ENCODE measurements at regions not wholly inside any gene's neighbourhood (a gene's known extent, or its start where the extent isn't known, plus 50 kb on each side); places are given as distances from the start of the nearest gene placed in this dataset.

DNA sequence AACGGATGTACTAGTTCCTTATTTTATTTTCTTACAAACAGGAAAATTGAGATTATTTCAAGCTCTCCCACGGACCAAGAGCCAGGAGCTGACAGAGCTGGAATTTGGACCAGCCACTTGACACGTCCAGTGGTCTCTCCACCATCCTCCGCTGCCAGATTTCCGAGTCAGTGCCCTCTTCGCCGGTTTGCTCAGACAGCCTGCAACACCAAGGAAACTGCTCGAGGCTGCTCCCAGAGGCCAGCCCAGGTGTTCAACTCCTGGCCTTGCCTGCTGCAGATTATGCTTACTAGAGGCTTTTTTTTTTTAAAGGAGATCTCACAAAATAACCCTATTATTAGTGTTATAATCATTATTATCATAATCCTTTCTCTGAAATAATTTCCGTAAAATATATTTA lies 779.8 kb downstream of the RNF144A start:
- Histone ChIP-seq H3K4me3 (ENCODE audit: low read length) (no peak overlapping the region), H2AFZ (ENCODE audit: low read length) (no peak overlapping the region), H3K27ac (ENCODE audit: low read length) (no peak overlapping the region), H3K4me2 (ENCODE audit: low read depth, low read length) (no peak overlapping the region), H3K4me1 (ENCODE audit: low read length) (peaks cover 8% of the 10 kb centered on the region), H3K27me3 (replicated peaks; ENCODE audit: insufficient read depth, low read length) (no peaks in the 10 kb centered on the region), H3K9me3 (replicated peaks; ENCODE audit: insufficient read depth, low read length) (no peaks in the 10 kb centered on the region), H4K20me1 (ENCODE audit: insufficient read depth, low read length) (no peaks in the 10 kb centered on the region), H3K9ac (ENCODE audit: low read length) (no peak overlapping the region), H3F3A (ENCODE audit: insufficient read depth, low read length) (no peaks in the 10 kb centered on the region), H3K9me2 (replicated peaks; ENCODE audit: insufficient read depth, low read length) (no peaks in the 10 kb centered on the region), H3K79me2 (ENCODE audit: low read length) (no peaks in the 10 kb centered on the region), H3K36me3 (replicated peaks; ENCODE audit: insufficient read depth, low read length) (no peaks in the 10 kb centered on the region)
- DNase-seq, result no peak
- TF ChIP-seq EZH2 (optimal IDR thresholded peaks at IDR 0.05; ENCODE audit: low read depth, low read length), result no peak
- TF ChIP-seq EZH2phosphoT487 (IDR thresholded peaks at IDR 0.05; ENCODE audit: low read length), result no peak
- TF ChIP-seq, protein P1, sequence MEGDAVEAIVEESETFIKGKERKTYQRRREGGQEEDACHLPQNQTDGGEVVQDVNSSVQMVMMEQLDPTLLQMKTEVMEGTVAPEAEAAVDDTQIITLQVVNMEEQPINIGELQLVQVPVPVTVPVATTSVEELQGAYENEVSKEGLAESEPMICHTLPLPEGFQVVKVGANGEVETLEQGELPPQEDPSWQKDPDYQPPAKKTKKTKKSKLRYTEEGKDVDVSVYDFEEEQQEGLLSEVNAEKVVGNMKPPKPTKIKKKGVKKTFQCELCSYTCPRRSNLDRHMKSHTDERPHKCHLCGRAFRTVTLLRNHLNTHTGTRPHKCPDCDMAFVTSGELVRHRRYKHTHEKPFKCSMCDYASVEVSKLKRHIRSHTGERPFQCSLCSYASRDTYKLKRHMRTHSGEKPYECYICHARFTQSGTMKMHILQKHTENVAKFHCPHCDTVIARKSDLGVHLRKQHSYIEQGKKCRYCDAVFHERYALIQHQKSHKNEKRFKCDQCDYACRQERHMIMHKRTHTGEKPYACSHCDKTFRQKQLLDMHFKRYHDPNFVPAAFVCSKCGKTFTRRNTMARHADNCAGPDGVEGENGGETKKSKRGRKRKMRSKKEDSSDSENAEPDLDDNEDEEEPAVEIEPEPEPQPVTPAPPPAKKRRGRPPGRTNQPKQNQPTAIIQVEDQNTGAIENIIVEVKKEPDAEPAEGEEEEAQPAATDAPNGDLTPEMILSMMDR (IDR thresholded peaks at IDR 0.05; ENCODE audit: low read length), result no peak

DNA sequence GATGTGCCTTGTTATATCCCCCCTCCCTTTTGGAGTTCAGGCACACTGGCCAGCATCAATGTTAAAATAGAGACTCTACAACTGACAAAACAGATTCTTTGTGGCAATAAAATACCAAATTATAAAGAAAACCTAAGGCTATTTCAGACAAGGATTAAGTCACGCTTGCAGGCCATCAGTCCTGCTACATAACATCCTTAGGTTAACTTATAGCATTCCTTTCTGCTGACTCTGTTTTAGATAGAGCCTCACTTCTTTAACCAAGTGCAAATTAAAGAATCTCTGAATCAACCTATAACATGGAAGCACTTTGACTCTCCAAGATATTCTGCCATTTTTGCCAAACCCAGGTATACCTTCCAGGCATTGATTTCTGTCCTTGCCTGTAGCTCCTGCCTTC lies 784.6 kb downstream of the RNF144A start:
- Histone ChIP-seq H3F3A (ENCODE audit: insufficient read depth, low read length) (peaks cover 14% of the 10 kb centered on the region), H3K79me2 (ENCODE audit: low read length) (no peaks in the 10 kb centered on the region), H2AFZ (ENCODE audit: low read length) (no peak overlapping the region), H3K9ac (ENCODE audit: low read length) (no peak overlapping the region), H4K20me1 (ENCODE audit: insufficient read depth, low read length) (no peaks in the 10 kb centered on the region), H3K27me3 (replicated peaks; ENCODE audit: insufficient read depth, low read length) (no peaks in the 10 kb centered on the region), H3K4me2 (ENCODE audit: low read depth, low read length) (no peak overlapping the region), H3K4me3 (ENCODE audit: low read length) (no peak overlapping the region), H3K4me1 (ENCODE audit: low read length) (peaks cover 30% of the 10 kb centered on the region), H3K9me2 (replicated peaks; ENCODE audit: insufficient read depth, low read length) (no peaks in the 10 kb centered on the region), H3K9me3 (replicated peaks; ENCODE audit: insufficient read depth, low read length) (no peaks in the 10 kb centered on the region), H3K36me3 (replicated peaks; ENCODE audit: insufficient read depth, low read length) (no peaks in the 10 kb centered on the region), H3K27ac (ENCODE audit: low read length) (no peak overlapping the region)
- no peak for DNase-seq
- no peak for TF ChIP-seq EZH2 (optimal IDR thresholded peaks at IDR 0.05; ENCODE audit: low read depth, low read length)
- TF ChIP-seq, protein P1 (IDR thresholded peaks at IDR 0.05; ENCODE audit: low read length), result no peak
- TF ChIP-seq EZH2phosphoT487 (IDR thresholded peaks at IDR 0.05; ENCODE audit: low read length), result no peak

DNA sequence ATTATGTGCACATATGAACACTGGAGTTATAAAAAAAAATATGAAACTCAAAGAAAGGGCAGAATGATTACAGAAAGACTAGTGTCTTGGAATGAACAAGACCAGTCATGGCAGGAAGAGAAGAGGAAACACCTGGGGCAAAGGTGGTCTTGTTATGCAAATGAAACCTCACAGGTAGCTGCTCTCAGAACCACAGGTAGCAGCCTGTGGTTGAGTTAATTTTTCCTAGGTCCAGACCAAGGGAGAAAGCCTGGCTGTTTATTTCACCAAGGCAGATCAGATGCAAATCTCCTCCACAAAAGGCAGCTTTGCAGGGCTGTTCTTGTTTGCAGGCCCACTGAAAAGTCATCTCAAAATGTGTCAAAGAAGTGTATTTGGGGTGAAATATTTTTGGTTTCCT lies 785.8 kb downstream of the RNF144A start:
- H3K4me1 ChIP-seq (ENCODE audit: low read length), result peaks cover 30% of the 10 kb centered on the region
- H3F3A ChIP-seq (ENCODE audit: insufficient read depth, low read length), result peaks cover 14% of the 10 kb centered on the region
- no peak overlapping the region for H2AFZ ChIP-seq (ENCODE audit: low read length)
- H3K36me3 ChIP-seq (replicated peaks; ENCODE audit: insufficient read depth, low read length), result no peaks in the 10 kb centered on the region
- peak overlapping the region; percentile 64 for H3K4me2 ChIP-seq (ENCODE audit: low read depth, low read length)
- no peaks in the 10 kb centered on the region for H3K27me3 ChIP-seq (replicated peaks; ENCODE audit: insufficient read depth, low read length)
- no peak overlapping the region; the same call in 1 of the 2 replicates for H3K9ac ChIP-seq (ENCODE audit: low read length)
- no peaks in the 10 kb centered on the region for H3K79me2 ChIP-seq (ENCODE audit: low read length)
- no peaks in the 10 kb centered on the region for H4K20me1 ChIP-seq (ENCODE audit: insufficient read depth, low read length)
- H3K9me2 ChIP-seq (replicated peaks; ENCODE audit: insufficient read depth, low read length), result no peaks in the 10 kb centered on the region
- DNase-seq, result peak; percentile 91
- no peak for TF ChIP-seq EZH2phosphoT487 (IDR thresholded peaks at IDR 0.05; ENCODE audit: low read length)
- TF ChIP-seq, protein P1 (IDR thresholded peaks at IDR 0.05; ENCODE audit: low read length), result no peak
- TF ChIP-seq EZH2 (optimal IDR thresholded peaks at IDR 0.05; ENCODE audit: low read depth, low read length), result no peak
- peak overlapping the region; percentile 67; the same call in 1 of the 2 replicates for H3K27ac ChIP-seq (ENCODE audit: low read length)
- no peaks in the 10 kb centered on the region for H3K9me3 ChIP-seq (replicated peaks; ENCODE audit: insufficient read depth, low read length)
- H3K4me3 ChIP-seq (ENCODE audit: low read length), result no peak overlapping the region
